Ishikawa (cell line): ENCODE measurements at regions not wholly inside any gene's neighbourhood (a gene's known extent, or its start where the extent isn't known, plus 50 kb on each side); places are given as distances from the start of the nearest gene placed in this dataset.

Experiments used
- CEBPB ChIP-seq: IDR thresholded peaks from 2 replicates; pipeline ENCODE4 v1.6.1; 2012
- CREB1 ChIP-seq: IDR thresholded peaks from 2 replicates; pipeline ENCODE4 v1.6.1; 2012; ENCODE audit warnings: low read depth
- EGR1 ChIP-seq: IDR thresholded peaks from 2 replicates; pipeline ENCODE4 v1.6.1; 2012
- EP300 ChIP-seq: IDR thresholded peaks from 2 replicates; pipeline ENCODE4 v1.6.1; 2012; ENCODE audit warnings: borderline replicate concordance
- FOXM1 ChIP-seq: IDR thresholded peaks from 2 replicates; pipeline ENCODE4 v1.6.1; 2012; ENCODE audit warnings: low read depth, borderline replicate concordance
- MAX ChIP-seq: IDR thresholded peaks from 2 replicates; pipeline ENCODE4 v1.6.1; 2012
- NFIC ChIP-seq: IDR thresholded peaks from 2 replicates; pipeline ENCODE4 v1.6.1; 2012
- RAD21 ChIP-seq: IDR thresholded peaks from 2 replicates; pipeline ENCODE4 v1.6.1; 2012; ENCODE audit warnings: low read depth
- REST ChIP-seq: IDR thresholded peaks from 2 replicates; pipeline ENCODE4 v1.6.1; 2012; ENCODE audit warnings: low read depth, mild to moderate bottlenecking
- TAF1 ChIP-seq: IDR thresholded peaks from 2 replicates; pipeline ENCODE4 v1.6.1; 2012; ENCODE audit warnings: low read depth, mild to moderate bottlenecking
- TCF12 ChIP-seq: IDR thresholded peaks from 2 replicates; pipeline ENCODE4 v1.6.1; 2012; ENCODE audit warnings: low read depth
- TEAD4 ChIP-seq: IDR thresholded peaks from 2 replicates; pipeline ENCODE4 v1.6.1; 2012
- USF1 ChIP-seq: IDR thresholded peaks from 2 replicates; pipeline ENCODE4 v1.6.1; 2012
- YY1 ChIP-seq: IDR thresholded peaks from 2 replicates; pipeline ENCODE4 v1.6.1; 2012; ENCODE audit warnings: low read depth
- ZBTB7A ChIP-seq: IDR thresholded peaks from 2 replicates; pipeline ENCODE4 v1.6.1; 2012; ENCODE audit warnings: low read depth

- TF ChIP-seq YY1 (no peak), CEBPB (no peak), TEAD4 (no peak), RAD21 (no peak), USF1 (no peak), FOXM1 (no peak), EGR1 (no peak), MAX (no peak), NFIC (no peak), CREB1 (no peak), EP300 (no peak), ZBTB7A (no peak), REST (no peak), TAF1 (no peak), TCF12 (no peak)
These were observed 415.4 kb upstream of the AUTS2 start for GRCh38 chr7:69182596-69183467.

GRCh38 chr7:69184339-69184738 is 413.9 kb upstream of the AUTS2 start:
- TF ChIP-seq CEBPB: no peak
- TF ChIP-seq REST: no peak
- no peak for TF ChIP-seq YY1
- TF ChIP-seq FOXM1: no peak
- TF ChIP-seq CREB1: no peak
- no peak for TF ChIP-seq ZBTB7A
- TF ChIP-seq EGR1: no peak
- TF ChIP-seq TCF12: no peak

- TF ChIP-seq FOXM1 (no peak), USF1 (no peak), REST (no peak), RAD21 (no peak), TCF12 (no peak)
These were observed 413.1 kb upstream of the AUTS2 start for GRCh38 chr7:69185170-69185569.

- TF ChIP-seq ZBTB7A (no peak), CEBPB (no peak), FOXM1 (no peak), TEAD4 (no peak), TCF12 (no peak), EP300 (no peak), NFIC (no peak), EGR1 (no peak), CREB1 (no peak), RAD21 (no peak), MAX (no peak), TAF1 (no peak), USF1 (no peak), YY1 (no peak), REST (no peak)
These were observed 411.3 kb upstream of the AUTS2 start for GRCh38 chr7:69186974-69187373.
